Stomach (tissue), 8 donors: ENCODE measurements at regions not wholly inside any gene's neighbourhood (a gene's known extent, or its start where the extent isn't known, plus 50 kb on each side); places are given as distances from the start of the nearest gene placed in this dataset.
A peak's percentile ranks its signal among the peaks of the same experiment; 100 is the strongest.

Experiments
- DNase-seq, 2 donors: peaks; one replicate each; pipeline versions ENCODE4 v3.0.0 to v3.0.0-alpha.2; 2013 to 2019
- H3K27ac ChIP-seq, 5 donors: fragments of 200-600 bp in 4 of 5; sonication (generic) in 4 of 5; one replicate each; pipeline ENCODE4 v1.5.1; 2013 to 2019; ENCODE audit warnings: mild to moderate bottlenecking in 1 of 5, moderate library complexity in 1 of 5
- H3K27me3 ChIP-seq, 3 donors: fragments of 200-600 bp; sonication (generic); one replicate each; pipeline ENCODE4 v1.5.1; 2017 to 2019; ENCODE audit warnings: mixed run types in 1 of 3
- H3K36me3 ChIP-seq, 4 donors: fragments of 200-600 bp; sonication (generic); 1 replicate in 3 of 4; 2 replicates in 1 of 4; pipeline ENCODE4 v1.5.1; 2016 to 2019
- H3K4me1 ChIP-seq, 4 donors: fragments of 200-600 bp; sonication (generic); one replicate each; pipeline ENCODE4 v1.5.1; 2016 to 2019
- H3K4me3 ChIP-seq, 4 donors: fragments of 200-600 bp; sonication (generic) in 3 of 4; one replicate each; pipeline ENCODE4 v1.5.1; 2016 to 2019; ENCODE audit warnings: mild to moderate bottlenecking in 1 of 4
- H3K9me3 ChIP-seq, 4 donors: fragments of 200-600 bp; sonication (generic); one replicate each; pipeline ENCODE4 v1.5.1; 2016 to 2019
- CTCF ChIP-seq, 7 experiments: fragments of 450-650 bp in 4 of 7; fragments of 200-600 bp in 3 of 7; sonication (generic) in 3 of 7; IDR thresholded peaks; one replicate each; pipeline ENCODE4 v1.5.1; 2016 to 2019; ENCODE audit warnings: antibody characterized with exemption in 7 of 7, control low read depth in 2 of 7, mild to moderate bottlenecking in 1 of 7
- EP300 ChIP-seq: sonication (generic); formaldehyde crosslinking; IDR thresholded peaks from one replicate; pipeline ENCODE4 v1.6.1; 2017; ENCODE audit warnings: antibody characterized with exemption
- POLR2A ChIP-seq, 4 donors: fragments of 450-650 bp; IDR thresholded peaks; one replicate each; pipeline ENCODE4 v1.6.1; 2016; ENCODE audit warnings: antibody characterized with exemption in 4 of 4, control low read depth in 2 of 4, mild to moderate bottlenecking in 1 of 4, moderate library complexity in 1 of 4
- POLR2AphosphoS5 ChIP-seq, 3 donors: sonication (generic); formaldehyde crosslinking; IDR thresholded peaks; one replicate each; pipeline ENCODE4 v1.6.1; 2016; ENCODE audit warnings: antibody characterized with exemption in 3 of 3
- WGBS, 5 donors: extraction: QIAGEN DNeasy Blood & Tissue Kit in 3 of 5; methylation state at CpG; one replicate each; pipeline versions ENCODE4 v1.1.5 to v1.1.7; 2013 to 2018; 5-methylcytosine and 5-hydroxymethylcytosine counted together
- intact Hi-C: fragments of 100-400 bp; cut with DNase I; formaldehyde crosslinking; loops from one replicate; pipeline ENCODE4 v1.15.1; 2023; ENCODE audit warnings: low total_unique reads
- donor health status: healthy with polysubstance abuse.
- donor health status: Bipolar disorder and iron deficiency.
- donor health status: healthy.

- no peaks in the 10 kb centered on the region for H3K27me3 ChIP-seq
- no peak overlapping the region for H3K4me3 ChIP-seq
- H3K9me3 ChIP-seq = peaks cover 0 to 5% (median 0%) of the 10 kb centered on the region in 4 donors
- intact Hi-C loops = no loop called here
- no peak for TF ChIP-seq POLR2AphosphoS5 (IDR thresholded peaks at IDR 0.05)
- TF ChIP-seq POLR2A (IDR thresholded peaks at IDR 0.05) = no peak
- TF ChIP-seq EP300 = no peak
- TF ChIP-seq CTCF (IDR thresholded peaks at IDR 0.05) = no peak
- 16 to 30% (median 25%) methylated on average over 3 of the region's 3 CpGs for WGBS, 5 donors
- no peak for DNase-seq
- no peak overlapping the region for H3K27ac ChIP-seq
- no peaks in the 10 kb centered on the region for H3K4me1 ChIP-seq
- no peaks in the 10 kb centered on the region for H3K36me3 ChIP-seq
Observed at GRCh38 chr14:28121512-28122297, 644.9 kb upstream of the FOXG1 start.

GRCh38 chr14:28130610-28131284 is 635.8 kb upstream of the FOXG1 start:
- H3K4me1 ChIP-seq = no peaks in the 10 kb centered on the region
- peaks cover 0 to 6% (median 0%) of the 10 kb centered on the region in 4 donors for H3K9me3 ChIP-seq
- H3K27me3 ChIP-seq = no peaks in the 10 kb centered on the region
- TF ChIP-seq POLR2A (IDR thresholded peaks at IDR 0.05) (no peak), POLR2AphosphoS5 (IDR thresholded peaks at IDR 0.05) (no peak), CTCF (IDR thresholded peaks at IDR 0.05) (no peak), EP300 (no peak)
- intact Hi-C loops = no loop called here
- H3K27ac ChIP-seq = no peak overlapping the region
- 43 to 60% (median 48%) methylated on average over 7 of the region's 7 CpGs for WGBS, 5 donors
- H3K36me3 ChIP-seq = no peaks in the 10 kb centered on the region
- no peak overlapping the region for H3K4me3 ChIP-seq
- DNase-seq = peak in 1 of 2 donors; percentile 13

GRCh38 chr14:28138341-28138740 is 628.2 kb upstream of the FOXG1 start:
- no peak overlapping the region for H3K4me3 ChIP-seq
- H3K4me1 ChIP-seq = no peaks in the 10 kb centered on the region
- H3K36me3 ChIP-seq = no peaks in the 10 kb centered on the region
- intact Hi-C loops = no loop called here
- H3K9me3 ChIP-seq = peaks cover 0 to 6% (median 0%) of the 10 kb centered on the region in 4 donors
- 32 to 59% (median 48%) methylated on average over 1 of the region's 1 CpG for WGBS, 5 donors
- no peak for DNase-seq
- TF ChIP-seq EP300 (no peak), POLR2A (IDR thresholded peaks at IDR 0.05) (no peak)
- H3K27ac ChIP-seq = no peak overlapping the region
- no peaks in the 10 kb centered on the region for H3K27me3 ChIP-seq

- Histone ChIP-seq H3K4me3 (no peak overlapping the region), H3K27ac (no peak overlapping the region), H3K9me3 (peaks cover 0 to 1% (median 0%) of the 10 kb centered on the region in 4 donors), H3K4me1 (no peaks in the 10 kb centered on the region), H3K27me3 (no peaks in the 10 kb centered on the region), H3K36me3 (no peaks in the 10 kb centered on the region)
- intact Hi-C loops = no loop called here
- 58 to 67% (median 65%) methylated on average over 2 of the region's 2 CpGs for WGBS, 5 donors
- DNase-seq = no peak
- TF ChIP-seq CTCF (IDR thresholded peaks at IDR 0.05) (no peak), EP300 (no peak), POLR2AphosphoS5 (IDR thresholded peaks at IDR 0.05) (no peak), POLR2A (IDR thresholded peaks at IDR 0.05) (no peak)
Observed at GRCh38 chr14:28141662-28142061, 624.9 kb upstream of the FOXG1 start.
